ES-I3 (cell line): ENCODE measurements at regions not wholly inside any gene's neighbourhood (a gene's known extent, or its start where the extent isn't known, plus 50 kb on each side); places are given as distances from the start of the nearest gene placed in this dataset.

ENCODE experiments used
- H3K36me3 ChIP-seq: 2 replicates; pipeline ENCODE4 v1.6.1; 2013; ENCODE audit warnings: mild to moderate bottlenecking, low read length, control low read depth, moderate library complexity; ENCODE audit not compliant: insufficient read depth
- H3K4me1 ChIP-seq: 2 replicates; pipeline ENCODE4 v1.6.1; 2013; ENCODE audit warnings: mild to moderate bottlenecking, control low read depth, low read length; ENCODE audit not compliant: insufficient read depth
- H3K9ac ChIP-seq: 2 replicates; pipeline ENCODE4 v1.6.1; 2013; ENCODE audit warnings: low read depth, mild to moderate bottlenecking, low read length, moderate library complexity
- H3K9me3 ChIP-seq: 2 replicates; pipeline ENCODE4 v1.6.1; 2013; ENCODE audit warnings: mild to moderate bottlenecking, low read length, moderate library complexity; ENCODE audit not compliant: control insufficient read depth, insufficient read depth

DNA sequence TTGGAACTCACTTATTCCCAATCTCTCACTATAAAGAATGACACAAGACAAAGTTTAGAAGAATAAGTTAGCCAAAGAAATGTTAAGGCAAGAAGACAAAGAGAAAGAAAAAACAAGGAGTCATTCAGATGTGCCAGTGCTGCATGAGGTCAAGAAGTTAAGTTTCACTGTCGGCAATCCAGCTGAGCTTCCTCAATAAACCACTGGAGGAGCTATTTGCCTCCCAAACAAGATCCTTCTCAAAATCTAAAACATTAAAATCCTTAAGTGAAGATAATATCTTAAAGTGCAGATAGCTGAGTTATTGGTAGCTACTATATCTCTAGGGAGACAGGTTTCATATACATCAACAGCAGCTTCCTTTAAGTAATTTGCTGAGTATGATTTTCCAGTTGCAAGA lies 512.3 kb downstream of the HDGFL1 start:
- Histone ChIP-seq H3K4me1 (no peaks in the 10 kb centered on the region), H3K9me3 (no peaks in the 10 kb centered on the region), H3K36me3 (no peaks in the 10 kb centered on the region), H3K9ac (no peak overlapping the region)

DNA sequence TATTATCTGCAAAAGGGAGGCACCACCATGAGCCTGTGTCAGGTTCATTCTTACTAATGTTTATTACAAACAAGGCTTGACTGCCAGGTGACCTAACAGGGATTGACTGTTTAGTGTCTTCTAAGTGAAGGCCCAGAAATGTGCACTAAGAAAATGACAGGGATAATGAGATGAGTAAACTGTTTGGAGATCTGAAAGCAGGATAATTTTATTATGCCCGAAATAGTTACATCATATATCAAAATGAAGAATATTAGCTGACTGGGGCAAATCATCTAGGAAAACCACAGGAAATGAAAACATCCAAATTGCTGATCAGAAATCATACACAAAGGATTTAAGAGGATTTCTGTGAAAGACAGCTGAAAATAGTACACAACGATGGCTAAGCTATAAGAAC lies 516.7 kb downstream of the HDGFL1 start:
- H3K36me3 ChIP-seq = no peaks in the 10 kb centered on the region
- H3K9ac ChIP-seq = no peak overlapping the region
- H3K4me1 ChIP-seq = no peaks in the 10 kb centered on the region
- H3K9me3 ChIP-seq = no peaks in the 10 kb centered on the region

DNA sequence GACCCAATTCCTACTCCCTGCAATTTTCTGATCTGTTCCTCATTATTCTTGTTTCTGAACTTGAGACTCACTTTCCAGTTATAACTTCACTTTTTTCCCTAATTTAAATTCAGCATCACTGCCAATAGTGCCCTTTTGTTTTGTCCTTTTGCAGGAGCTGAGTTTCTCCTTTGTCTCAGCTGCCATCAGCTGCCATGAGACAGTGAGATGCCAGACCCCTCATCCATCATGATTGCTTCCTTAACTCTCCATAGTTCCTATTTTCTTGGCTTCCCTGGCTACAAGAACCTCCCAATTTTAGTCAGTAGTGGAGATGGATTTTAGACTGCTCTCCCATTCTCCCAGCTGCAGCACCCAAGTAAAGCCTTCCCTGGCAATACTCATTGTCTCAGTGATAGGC lies 518.1 kb downstream of the HDGFL1 start:
- H3K36me3 ChIP-seq = no peaks in the 10 kb centered on the region
- no peaks in the 10 kb centered on the region for H3K4me1 ChIP-seq
- no peak overlapping the region for H3K9ac ChIP-seq
- H3K9me3 ChIP-seq = no peaks in the 10 kb centered on the region

DNA sequence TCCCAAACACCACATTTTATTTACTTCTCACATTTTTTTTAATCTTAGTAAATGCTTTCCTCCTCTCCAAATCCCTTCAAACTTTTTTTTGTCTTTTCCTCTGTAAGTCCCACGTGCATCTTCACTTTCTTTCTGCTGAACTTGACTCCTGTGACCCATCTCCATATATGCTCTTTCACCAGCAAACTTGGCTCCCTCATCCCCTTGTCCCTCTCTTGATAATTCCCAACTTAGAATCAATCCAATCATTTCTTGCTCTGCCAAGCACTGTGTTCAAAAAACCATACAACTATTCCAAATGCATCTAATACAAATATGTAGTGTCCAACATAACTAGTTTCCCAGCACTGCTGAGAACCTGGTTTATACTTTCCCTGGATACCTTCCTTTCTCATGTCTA lies 519.4 kb downstream of the HDGFL1 start:
- Histone ChIP-seq H3K9ac (no peak overlapping the region), H3K36me3 (no peaks in the 10 kb centered on the region), H3K4me1 (no peaks in the 10 kb centered on the region), H3K9me3 (no peaks in the 10 kb centered on the region)

DNA sequence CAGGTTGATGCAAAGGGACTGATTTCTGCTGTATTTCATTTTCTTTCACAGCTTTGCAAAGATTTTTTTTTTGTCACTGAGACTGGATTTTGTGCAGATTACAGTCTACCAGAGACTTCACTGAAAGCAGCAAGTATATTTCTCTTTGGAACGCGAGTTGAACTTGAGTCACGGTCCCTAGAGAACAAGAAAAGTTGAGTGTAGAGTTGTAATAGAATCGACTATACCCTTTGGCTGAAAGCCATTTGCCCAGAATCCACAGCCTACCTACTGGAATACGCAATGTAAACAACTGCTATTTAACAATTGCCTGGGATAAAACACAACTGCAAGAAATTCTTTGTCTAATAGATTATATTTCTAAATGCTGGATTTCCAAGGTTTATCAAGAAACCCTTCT lies 520.6 kb downstream of the HDGFL1 start:
- no peaks in the 10 kb centered on the region for H3K36me3 ChIP-seq
- no peaks in the 10 kb centered on the region for H3K9me3 ChIP-seq
- H3K4me1 ChIP-seq = no peaks in the 10 kb centered on the region
- no peak overlapping the region for H3K9ac ChIP-seq

DNA sequence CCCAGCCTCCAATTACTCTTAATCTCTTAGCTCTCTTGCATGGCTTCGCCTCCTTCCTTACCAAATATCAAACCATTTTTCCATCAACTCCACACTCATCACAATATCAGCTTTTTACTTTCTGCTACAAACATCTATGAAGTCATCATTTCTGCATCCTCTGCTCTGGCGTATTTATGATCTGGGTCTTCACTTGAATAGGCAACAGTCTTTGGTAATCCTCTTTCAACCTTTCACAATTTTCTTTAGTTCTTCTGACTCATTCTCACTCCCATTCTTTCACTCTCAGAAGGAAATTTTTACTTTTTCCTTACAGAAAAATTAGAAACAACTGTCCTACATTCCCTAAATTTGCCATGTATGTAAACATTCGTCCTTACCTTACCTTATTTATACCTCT lies 522.4 kb downstream of the HDGFL1 start:
- Histone ChIP-seq H3K4me1 (no peaks in the 10 kb centered on the region), H3K36me3 (no peaks in the 10 kb centered on the region), H3K9me3 (no peaks in the 10 kb centered on the region), H3K9ac (no peak overlapping the region)

DNA sequence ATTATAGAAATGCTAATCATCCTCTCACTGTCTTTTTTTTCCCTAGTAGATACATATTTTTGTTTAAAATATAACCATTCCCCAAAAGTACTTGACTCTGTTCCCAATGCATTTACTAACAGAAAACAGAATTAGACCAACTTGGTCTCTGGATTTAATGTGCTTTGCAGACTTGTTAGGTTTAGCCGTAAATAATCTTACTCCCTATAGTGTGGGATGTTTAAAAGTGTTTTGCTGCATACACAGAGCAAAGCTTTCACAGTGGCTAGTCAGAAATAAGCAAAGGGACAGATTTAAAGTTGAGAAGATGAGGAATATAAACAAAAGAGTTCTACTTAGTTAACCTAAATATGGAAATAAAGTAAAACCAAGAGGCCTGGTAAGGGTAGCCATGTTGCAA lies 527.5 kb downstream of the HDGFL1 start:
- no peaks in the 10 kb centered on the region for H3K4me1 ChIP-seq
- H3K9me3 ChIP-seq = no peaks in the 10 kb centered on the region; the same call in 1 of the 2 replicates
- no peaks in the 10 kb centered on the region for H3K36me3 ChIP-seq

DNA sequence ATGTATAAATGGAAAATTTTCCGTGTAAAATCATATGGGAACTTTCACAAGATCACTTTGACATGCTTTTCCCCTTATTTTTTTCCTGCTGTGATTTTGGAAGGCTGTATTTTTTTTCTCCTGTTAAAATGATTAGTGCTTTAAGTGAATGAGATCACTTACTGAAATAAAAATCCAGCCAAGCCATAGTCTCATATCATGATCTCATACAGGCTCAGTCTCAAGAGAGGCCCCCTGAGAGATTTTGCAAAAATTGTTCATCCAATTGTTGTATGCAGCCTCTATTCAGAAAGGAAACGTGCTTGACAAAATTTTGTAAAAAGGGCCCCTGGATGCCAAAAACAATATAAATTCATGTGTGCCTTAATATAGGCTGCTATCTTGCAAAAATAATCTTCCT lies 528.2 kb downstream of the HDGFL1 start:
- Histone ChIP-seq H3K9me3 (no peaks in the 10 kb centered on the region; the same call in 1 of the 2 replicates), H3K36me3 (no peaks in the 10 kb centered on the region), H3K9ac (no peak overlapping the region), H3K4me1 (no peaks in the 10 kb centered on the region)

More for the DNA sequence above, 527.5 kb downstream of the HDGFL1 start:
- H3K9ac ChIP-seq = no peak overlapping the region

DNA sequence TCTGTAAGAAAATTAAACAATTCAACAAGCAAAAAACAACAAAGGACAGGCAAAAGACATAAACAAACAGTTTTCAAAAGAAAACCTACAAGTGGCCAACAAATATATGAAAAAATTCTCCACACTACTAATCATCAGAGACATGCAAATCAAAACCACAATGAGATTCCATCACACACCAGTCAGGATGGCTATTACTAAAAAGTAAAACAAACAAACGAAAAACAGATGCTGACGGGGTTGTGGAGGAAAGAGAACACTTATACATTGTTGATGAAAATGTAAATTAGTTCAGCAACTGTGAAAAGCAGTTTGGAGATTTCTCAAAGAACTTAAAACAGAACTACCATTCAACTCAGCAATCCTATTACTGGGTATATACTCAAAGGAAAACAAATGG lies 537.6 kb downstream of the HDGFL1 start:
- H3K9me3 ChIP-seq = peaks cover 8% of the 10 kb centered on the region
- H3K9ac ChIP-seq = no peak overlapping the region
- H3K4me1 ChIP-seq = no peaks in the 10 kb centered on the region
- no peaks in the 10 kb centered on the region for H3K36me3 ChIP-seq

DNA sequence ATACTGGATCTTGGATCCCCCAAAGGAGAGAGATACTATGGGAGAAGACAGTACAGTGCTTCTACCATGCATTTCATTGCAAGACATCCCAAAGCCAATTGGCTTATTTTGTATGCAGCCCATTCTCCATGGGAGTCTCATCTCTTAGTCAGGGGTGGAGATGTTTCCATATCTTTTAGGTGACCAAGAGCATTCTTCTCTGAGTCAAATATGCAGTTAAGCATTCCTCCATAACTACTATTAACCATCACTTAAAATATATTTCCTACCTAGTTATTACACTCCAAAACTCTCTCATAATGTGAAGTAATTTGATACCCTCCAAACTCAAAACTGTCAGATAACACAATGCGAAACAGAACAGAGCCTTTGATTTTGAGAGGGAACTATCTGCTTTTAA lies 542.6 kb downstream of the HDGFL1 start:
- H3K4me1 ChIP-seq = no peaks in the 10 kb centered on the region
- H3K9ac ChIP-seq = no peak overlapping the region
- H3K9me3 ChIP-seq = peaks cover 12% of the 10 kb centered on the region
- no peaks in the 10 kb centered on the region for H3K36me3 ChIP-seq

DNA sequence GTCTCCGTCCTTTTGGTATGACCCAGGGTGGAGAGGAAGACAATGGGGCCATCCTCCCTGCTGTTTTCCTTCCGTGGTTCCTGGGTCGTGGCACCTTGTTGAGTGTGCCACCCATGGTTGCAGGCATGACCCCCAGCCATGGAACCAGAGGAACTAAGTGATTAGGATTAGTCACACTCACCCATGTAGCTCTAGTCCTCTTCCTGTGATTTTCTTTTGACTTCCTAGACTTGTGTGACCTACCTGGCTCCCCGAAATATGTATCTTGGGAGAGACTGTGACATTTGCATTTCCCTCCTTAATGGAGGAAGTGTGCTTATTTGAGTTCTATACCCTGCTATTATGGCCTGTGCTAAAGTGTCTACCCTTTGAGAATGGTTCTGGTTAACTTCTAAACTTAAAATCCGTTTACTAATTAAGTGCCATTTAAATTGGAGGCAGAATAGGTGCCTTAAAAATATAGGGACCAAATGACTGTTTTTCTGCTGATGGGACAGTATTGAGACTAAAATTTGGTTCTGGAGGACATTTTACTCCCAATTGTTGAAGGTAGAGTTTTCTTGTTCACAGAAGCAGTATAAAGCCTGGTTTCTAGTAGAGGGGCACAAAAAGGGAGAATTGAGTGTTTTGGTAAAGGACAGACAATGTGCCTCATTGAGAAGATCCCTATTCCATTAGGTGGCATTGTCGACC lies 545.6 kb downstream of the HDGFL1 start:
- no peak overlapping the region for H3K9ac ChIP-seq
- no peaks in the 10 kb centered on the region for H3K4me1 ChIP-seq
- H3K9me3 ChIP-seq = peaks cover 6% of the 10 kb centered on the region
- H3K36me3 ChIP-seq = no peaks in the 10 kb centered on the region

DNA sequence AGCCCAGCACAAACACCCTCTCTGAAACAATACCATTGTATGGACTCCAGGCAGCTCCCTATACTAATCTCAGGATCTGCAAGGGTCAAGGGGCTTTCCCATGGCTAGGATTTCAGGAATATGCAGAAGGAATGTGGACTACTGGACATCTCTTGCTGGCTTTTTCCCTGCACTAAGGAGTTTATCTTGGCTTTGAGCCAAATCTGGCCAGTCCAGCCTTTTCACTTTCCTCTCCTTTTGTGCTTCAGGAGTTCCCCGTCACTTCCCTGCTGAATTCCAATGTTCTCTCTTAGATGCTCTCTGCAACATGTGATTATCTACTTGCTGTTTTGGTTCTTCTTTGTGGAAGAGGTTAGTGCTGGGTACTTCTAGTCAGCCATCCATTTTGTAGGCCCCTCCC lies 568.2 kb downstream of the HDGFL1 start:
- Histone ChIP-seq H3K9ac (no peak overlapping the region), H3K9me3 (no peaks in the 10 kb centered on the region), H3K4me1 (no peaks in the 10 kb centered on the region)

DNA sequence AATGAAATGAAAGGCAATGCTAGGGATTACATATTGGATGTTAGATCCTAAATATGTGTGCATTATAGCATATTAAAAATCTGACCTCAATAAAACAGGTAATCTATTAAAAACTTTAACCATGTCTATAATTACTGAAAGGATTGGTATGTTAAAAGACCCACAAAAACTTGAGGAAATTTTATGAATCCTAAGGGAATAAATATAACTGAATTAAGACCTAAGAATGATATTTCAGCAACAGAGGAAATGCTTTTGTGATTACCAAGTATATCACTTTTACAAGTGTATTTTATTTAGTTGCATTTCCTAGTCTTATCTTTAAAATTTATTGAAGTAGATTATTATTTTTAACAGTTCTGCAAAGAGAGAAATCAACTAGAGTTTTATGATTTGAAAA lies 571.5 kb downstream of the HDGFL1 start:
- Histone ChIP-seq H3K9ac (no peak overlapping the region), H3K4me1 (no peaks in the 10 kb centered on the region), H3K9me3 (no peaks in the 10 kb centered on the region), H3K36me3 (no peaks in the 10 kb centered on the region)

More for the DNA sequence above, 568.2 kb downstream of the HDGFL1 start:
- H3K36me3 ChIP-seq = no peaks in the 10 kb centered on the region

DNA sequence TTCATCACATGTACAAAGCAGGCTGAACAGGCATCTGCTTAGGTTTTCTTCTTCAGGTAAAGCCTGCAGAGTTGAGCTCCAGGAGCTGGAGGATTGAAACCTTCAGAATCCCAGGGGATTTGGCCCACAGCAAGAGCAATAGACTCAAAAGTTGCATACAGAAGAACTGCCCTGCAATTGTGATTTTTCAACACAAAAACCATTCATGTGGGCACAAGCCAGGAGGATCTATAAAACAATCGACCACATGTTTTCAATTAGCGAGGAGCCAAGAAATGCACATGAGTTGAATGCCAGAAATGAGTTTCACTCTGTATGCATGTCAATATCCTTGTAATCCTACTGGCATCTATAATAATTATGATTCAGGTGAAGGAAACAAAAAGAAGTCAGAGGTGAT lies 576.4 kb downstream of the HDGFL1 start:
- no peaks in the 10 kb centered on the region for H3K36me3 ChIP-seq
- no peak overlapping the region for H3K9ac ChIP-seq
- H3K4me1 ChIP-seq = no peaks in the 10 kb centered on the region
- no peaks in the 10 kb centered on the region for H3K9me3 ChIP-seq

DNA sequence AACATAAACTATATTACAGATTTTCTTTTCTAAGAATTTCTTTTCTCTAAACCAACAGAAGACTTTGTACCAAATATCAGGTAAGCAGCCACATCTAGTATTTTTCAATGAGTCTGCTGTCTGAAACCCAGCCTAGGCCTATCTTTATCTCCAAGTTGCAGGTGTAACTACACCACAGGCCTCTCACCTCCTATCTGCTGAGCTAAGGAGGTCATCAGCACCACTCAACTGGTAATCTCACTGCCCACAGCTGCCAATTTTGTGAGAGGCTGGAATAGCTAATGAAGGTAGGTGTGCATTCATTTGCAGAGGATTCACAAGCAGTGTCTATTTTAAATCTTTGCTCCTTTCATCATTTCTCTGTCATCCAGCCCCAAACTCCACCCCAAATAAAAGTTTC lies 584.8 kb downstream of the HDGFL1 start:
- Histone ChIP-seq H3K36me3 (no peaks in the 10 kb centered on the region), H3K4me1 (no peaks in the 10 kb centered on the region), H3K9me3 (no peaks in the 10 kb centered on the region; the same call in 1 of the 2 replicates), H3K9ac (no peak overlapping the region)
